Esophagus squamous epithelium (tissue), 5 donors: ENCODE measurements at regions not wholly inside any gene's neighbourhood (a gene's known extent, or its start where the extent isn't known, plus 50 kb on each side); places are given as distances from the start of the nearest gene placed in this dataset.

Experiments
- DNase-seq: peaks from one replicate; lab custom pipeline; 2025; lab: John Stamatoyannopoulos, UW
- H3K27ac ChIP-seq, 4 donors: fragments of 200-600 bp; sonication (generic); one replicate each; pipeline ENCODE4 v1.5.1; 2016 to 2019; ENCODE audit warnings: mild to moderate bottlenecking in 1 of 4
- H3K27me3 ChIP-seq, 4 donors: fragments of 200-600 bp; sonication (generic); 1 replicate in 3 of 4; 2 replicates in 1 of 4; pipeline versions ENCODE4 v1.5.1 to v1.6.0; 2017 to 2021; ENCODE audit warnings: antibody characterized with exemption in 1 of 4
- H3K36me3 ChIP-seq, 3 donors: fragments of 200-600 bp; sonication (generic); one replicate each; pipeline ENCODE4 v1.5.1; 2016 to 2019
- H3K4me1 ChIP-seq, 3 donors: fragments of 200-600 bp; sonication (generic); one replicate each; pipeline ENCODE4 v1.5.1; 2017 to 2019
- H3K4me3 ChIP-seq, 4 donors: fragments of 200-600 bp; sonication (generic); 1 replicate in 3 of 4; 2 replicates in 1 of 4; pipeline ENCODE4 v1.5.1; 2016 to 2019; ENCODE audit warnings: mild to moderate bottlenecking in 2 of 4, moderate library complexity in 1 of 4
- H3K9me3 ChIP-seq, 3 donors: fragments of 200-600 bp; sonication (generic); one replicate each; pipeline ENCODE4 v1.5.1; 2016 to 2019
- POLR2A ChIP-seq, 4 donors: fragments of 450-650 bp; IDR thresholded peaks; one replicate each; pipeline ENCODE4 v1.6.1; 2017; ENCODE audit warnings: antibody characterized with exemption in 4 of 4, mild to moderate bottlenecking in 4 of 4, moderate library complexity in 3 of 4
- WGBS, 2 donors: methylation state at CpG; one replicate each; pipeline ENCODE4 v1.1.5; 2018; 5-methylcytosine and 5-hydroxymethylcytosine counted together
- intact Hi-C: fragments of 100-400 bp; cut with DNase I; formaldehyde crosslinking; loops from one replicate; pipeline ENCODE4 v1.15.0; 2022
- TF ChIP-seq, protein P1 (sequence below), 6 experiments: fragments of 450-650 bp in 4 of 6; fragments of 200-600 bp in 2 of 6; sonication (generic) in 2 of 6; IDR thresholded peaks; one replicate each; pipeline ENCODE4 v1.5.1; 2016 to 2019; ENCODE audit warnings: antibody characterized with exemption in 6 of 6, mild to moderate bottlenecking in 4 of 6, moderate library complexity in 4 of 6
- donor health status: DM: yes; HTN: yes; CAD: no.

DNA sequence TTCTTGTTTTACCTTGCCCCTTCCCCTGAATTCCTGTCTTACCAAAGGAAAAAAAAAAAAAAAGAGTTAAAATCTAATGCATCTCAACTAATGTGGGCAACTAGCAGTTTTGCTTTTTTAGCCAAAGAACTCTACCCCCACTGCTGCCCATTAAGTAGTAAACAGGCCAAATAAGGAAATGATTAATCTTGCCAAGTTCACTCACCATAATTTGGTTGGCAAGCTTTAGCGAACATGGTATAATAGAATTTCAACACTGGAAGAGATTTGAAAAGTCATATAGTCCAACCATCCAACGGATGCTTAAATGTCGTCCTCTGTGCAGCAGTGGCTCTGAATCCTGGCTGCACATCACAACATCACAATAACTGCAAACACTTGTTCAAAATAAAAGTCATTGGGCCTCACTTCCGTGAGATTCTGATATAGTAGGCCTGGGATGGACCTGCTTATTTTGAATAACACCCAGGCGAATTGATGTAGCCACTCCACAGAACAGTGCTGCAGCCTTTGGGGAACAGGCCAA lies 142.0 kb upstream of the UBE2E1 start:
- Histone ChIP-seq H3K27ac (no peak overlapping the region), H3K36me3 (no peaks in the 10 kb centered on the region), H3K9me3 (no peaks in the 10 kb centered on the region), H3K4me1 (peaks cover 0 to 21% (median 7%) of the 10 kb centered on the region in 3 donors), H3K4me3 (no peak overlapping the region), H3K27me3 (no peaks in the 10 kb centered on the region)
- WGBS, 2 donors: 50 to 55% methylated on average over 5 of the region's 5 CpGs
- intact Hi-C loops: no loop called here
- no peak for DNase-seq
- TF ChIP-seq, protein P1, sequence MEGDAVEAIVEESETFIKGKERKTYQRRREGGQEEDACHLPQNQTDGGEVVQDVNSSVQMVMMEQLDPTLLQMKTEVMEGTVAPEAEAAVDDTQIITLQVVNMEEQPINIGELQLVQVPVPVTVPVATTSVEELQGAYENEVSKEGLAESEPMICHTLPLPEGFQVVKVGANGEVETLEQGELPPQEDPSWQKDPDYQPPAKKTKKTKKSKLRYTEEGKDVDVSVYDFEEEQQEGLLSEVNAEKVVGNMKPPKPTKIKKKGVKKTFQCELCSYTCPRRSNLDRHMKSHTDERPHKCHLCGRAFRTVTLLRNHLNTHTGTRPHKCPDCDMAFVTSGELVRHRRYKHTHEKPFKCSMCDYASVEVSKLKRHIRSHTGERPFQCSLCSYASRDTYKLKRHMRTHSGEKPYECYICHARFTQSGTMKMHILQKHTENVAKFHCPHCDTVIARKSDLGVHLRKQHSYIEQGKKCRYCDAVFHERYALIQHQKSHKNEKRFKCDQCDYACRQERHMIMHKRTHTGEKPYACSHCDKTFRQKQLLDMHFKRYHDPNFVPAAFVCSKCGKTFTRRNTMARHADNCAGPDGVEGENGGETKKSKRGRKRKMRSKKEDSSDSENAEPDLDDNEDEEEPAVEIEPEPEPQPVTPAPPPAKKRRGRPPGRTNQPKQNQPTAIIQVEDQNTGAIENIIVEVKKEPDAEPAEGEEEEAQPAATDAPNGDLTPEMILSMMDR (IDR thresholded peaks at IDR 0.05): no peak
- no peak for TF ChIP-seq POLR2A (IDR thresholded peaks at IDR 0.05)

DNA sequence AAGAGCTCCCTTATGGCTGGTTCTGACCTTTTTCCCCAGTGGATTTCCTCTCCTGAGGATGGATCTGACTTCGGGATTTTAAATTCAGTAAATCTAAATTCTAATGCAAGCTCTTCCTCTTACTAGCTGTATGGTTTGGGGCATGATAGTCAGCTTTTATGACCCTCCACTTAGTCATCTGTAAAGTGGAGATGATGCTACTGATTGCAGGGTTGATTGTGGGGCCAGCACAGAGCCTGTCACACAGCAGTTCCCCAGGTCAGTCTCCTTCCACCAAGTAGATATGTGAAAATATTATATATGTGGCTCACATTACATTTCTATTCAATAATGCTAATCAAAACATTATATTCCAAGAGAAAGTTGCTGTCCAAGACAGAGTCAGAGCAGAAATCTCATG lies 141.3 kb upstream of the UBE2E1 start:
- TF ChIP-seq, protein P1 (IDR thresholded peaks at IDR 0.05): no peak
- TF ChIP-seq POLR2A (IDR thresholded peaks at IDR 0.05): no peak
- intact Hi-C loops: no loop called here
- peaks cover 0 to 24% (median 8%) of the 10 kb centered on the region in 3 donors for H3K4me1 ChIP-seq
- WGBS, 2 donors: 88 to 92% methylated on average over 1 of the region's 1 CpG
- DNase-seq: no peak
- H3K9me3 ChIP-seq: no peaks in the 10 kb centered on the region
- no peaks in the 10 kb centered on the region for H3K27me3 ChIP-seq
- H3K4me3 ChIP-seq: no peak overlapping the region
- no peak overlapping the region for H3K27ac ChIP-seq
- H3K36me3 ChIP-seq: no peaks in the 10 kb centered on the region

DNA sequence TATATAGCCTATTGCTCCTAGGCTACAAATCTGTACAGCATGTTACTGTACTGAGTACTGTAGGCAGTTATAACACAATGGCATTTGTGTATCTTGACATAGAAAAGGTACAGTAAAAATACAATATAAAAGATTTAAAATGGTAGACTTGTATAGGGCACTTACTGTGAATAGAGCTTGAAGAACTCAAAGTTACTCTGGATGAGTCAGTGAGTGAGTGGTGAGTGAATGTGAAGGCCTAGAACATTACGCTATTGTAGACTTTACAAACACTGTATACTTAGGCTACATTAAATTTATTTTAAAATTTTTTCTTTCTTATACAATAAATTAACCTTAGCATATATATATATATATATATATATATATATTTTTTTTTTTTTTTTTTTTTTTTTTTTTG lies 140.0 kb upstream of the UBE2E1 start:
- H3K4me1 ChIP-seq: peaks cover 0 to 24% (median 8%) of the 10 kb centered on the region in 3 donors
- H3K4me3 ChIP-seq: no peak overlapping the region
- WGBS, 2 donors: 94 to 100% methylated on average over 1 of the region's 1 CpG
- H3K27ac ChIP-seq: no peak overlapping the region
- H3K9me3 ChIP-seq: no peaks in the 10 kb centered on the region
- no peak for DNase-seq
- TF ChIP-seq, protein P1 (IDR thresholded peaks at IDR 0.05): no peak
- no peak for TF ChIP-seq POLR2A (IDR thresholded peaks at IDR 0.05)
- H3K36me3 ChIP-seq: no peaks in the 10 kb centered on the region
- intact Hi-C loops: no loop called here
- H3K27me3 ChIP-seq: peaks cover 0 to 2% (median 0%) of the 10 kb centered on the region in 4 donors

DNA sequence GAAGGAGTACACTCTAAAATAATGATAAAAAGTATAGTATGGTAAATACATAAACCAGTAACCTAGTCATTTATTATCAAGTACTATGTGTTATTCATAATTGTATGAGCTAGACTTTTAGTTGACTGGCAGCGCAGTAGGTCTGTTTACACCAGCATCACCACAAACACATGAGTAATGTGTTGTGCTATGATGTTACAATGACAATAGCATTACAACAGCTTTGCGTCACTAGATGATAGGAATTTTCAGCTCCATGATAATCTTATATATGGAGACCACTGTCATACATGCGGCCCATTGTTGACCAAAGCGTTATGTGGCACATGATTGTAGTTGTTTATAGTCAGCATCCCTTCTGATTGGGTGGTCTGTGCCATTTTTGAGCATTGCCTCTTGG lies 138.9 kb upstream of the UBE2E1 start:
- Histone ChIP-seq H3K9me3 (no peaks in the 10 kb centered on the region), H3K27ac (no peak overlapping the region), H3K4me1 (peaks cover 0 to 31% (median 13%) of the 10 kb centered on the region in 3 donors), H3K36me3 (no peaks in the 10 kb centered on the region), H3K4me3 (no peak overlapping the region), H3K27me3 (peaks cover 0 to 13% (median 0%) of the 10 kb centered on the region in 4 donors)
- intact Hi-C loops: no loop called here
- 96 to 99% methylated on average over 4 of the region's 4 CpGs for WGBS, 2 donors
- DNase-seq: no peak
- TF ChIP-seq POLR2A (IDR thresholded peaks at IDR 0.05): no peak
- TF ChIP-seq, protein P1 (IDR thresholded peaks at IDR 0.05): no peak

DNA sequence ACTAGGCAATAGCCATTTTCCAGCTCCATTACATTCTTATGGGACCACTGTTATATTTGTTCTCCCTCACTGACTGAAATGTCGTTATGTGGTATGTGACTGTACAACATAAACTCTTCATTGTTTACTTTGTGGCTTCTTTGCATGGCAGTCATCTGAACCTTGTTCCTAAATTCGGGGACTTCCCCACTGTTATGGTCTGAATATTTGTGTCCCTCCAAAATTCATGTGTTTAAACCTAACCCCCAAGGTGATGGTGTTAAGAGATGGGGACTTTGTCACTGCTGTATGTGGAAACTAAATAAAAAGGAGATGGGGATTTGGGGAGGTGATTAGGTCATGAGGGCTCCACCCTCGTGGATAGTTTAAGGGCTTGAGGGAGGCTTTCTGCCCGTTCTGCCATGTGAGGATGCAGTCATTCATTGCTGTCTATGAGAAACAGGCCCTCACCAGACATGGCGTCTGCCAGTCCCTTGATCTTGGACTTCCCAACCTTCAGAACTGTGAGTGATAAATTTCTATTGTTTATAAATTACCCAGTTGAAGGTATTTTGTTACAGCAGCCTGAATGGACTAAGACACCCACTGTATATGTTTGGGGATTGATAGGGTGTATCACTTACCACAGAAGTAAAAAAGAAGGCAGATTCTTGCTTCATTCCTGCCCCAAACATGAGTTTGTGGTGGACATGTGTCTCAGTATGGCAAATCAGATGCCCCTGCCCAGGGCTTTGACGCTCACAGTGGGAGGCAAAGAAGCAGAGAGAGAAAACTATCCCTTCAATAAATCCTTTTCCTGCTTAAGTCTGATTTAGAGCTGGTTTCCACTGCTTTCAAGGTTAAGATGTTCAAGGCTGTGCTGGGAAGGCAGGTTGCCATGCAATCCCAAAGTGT lies 138.0 kb upstream of the UBE2E1 start:
- no peak for TF ChIP-seq POLR2A (IDR thresholded peaks at IDR 0.05)
- TF ChIP-seq, protein P1 (IDR thresholded peaks at IDR 0.05): no peak
- intact Hi-C loops: no loop called here
- Histone ChIP-seq H3K4me3 (no peak overlapping the region), H3K36me3 (no peaks in the 10 kb centered on the region), H3K27ac (no peak overlapping the region), H3K9me3 (no peaks in the 10 kb centered on the region), H3K27me3 (peaks cover 0 to 16% (median 0%) of the 10 kb centered on the region in 4 donors), H3K4me1 (peaks cover 0 to 37% (median 16%) of the 10 kb centered on the region in 3 donors)
- 82 to 91% methylated on average over 6 of the region's 6 CpGs for WGBS, 2 donors
- DNase-seq: no peak
